ENCODE measurements at regions not wholly inside any gene's neighbourhood (a gene's known extent, or its start where the extent isn't known, plus 50 kb on each side); places are given as distances from the start of the nearest gene placed in this dataset.

DNA sequence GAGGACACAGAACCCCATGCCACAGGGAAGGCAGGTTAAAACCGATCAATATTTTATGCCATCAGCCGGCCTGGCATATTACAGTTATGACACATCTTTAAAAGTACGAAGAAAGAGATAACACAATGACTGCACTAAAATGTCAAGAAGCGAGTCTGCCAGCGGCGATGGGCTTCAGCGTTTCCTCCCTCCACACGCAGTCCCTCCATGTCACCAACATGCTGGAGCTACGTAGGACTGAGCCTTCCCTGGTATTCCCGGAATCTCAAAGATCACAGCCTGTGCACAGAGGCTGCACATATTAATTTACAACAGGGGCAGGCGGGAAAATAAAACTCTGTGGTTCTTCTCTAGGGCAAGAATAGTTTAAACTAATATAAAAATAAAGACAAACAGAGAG lies 257.7 kb downstream of the IRX1 start:
- TF ChIP-seq, protein P1, sequence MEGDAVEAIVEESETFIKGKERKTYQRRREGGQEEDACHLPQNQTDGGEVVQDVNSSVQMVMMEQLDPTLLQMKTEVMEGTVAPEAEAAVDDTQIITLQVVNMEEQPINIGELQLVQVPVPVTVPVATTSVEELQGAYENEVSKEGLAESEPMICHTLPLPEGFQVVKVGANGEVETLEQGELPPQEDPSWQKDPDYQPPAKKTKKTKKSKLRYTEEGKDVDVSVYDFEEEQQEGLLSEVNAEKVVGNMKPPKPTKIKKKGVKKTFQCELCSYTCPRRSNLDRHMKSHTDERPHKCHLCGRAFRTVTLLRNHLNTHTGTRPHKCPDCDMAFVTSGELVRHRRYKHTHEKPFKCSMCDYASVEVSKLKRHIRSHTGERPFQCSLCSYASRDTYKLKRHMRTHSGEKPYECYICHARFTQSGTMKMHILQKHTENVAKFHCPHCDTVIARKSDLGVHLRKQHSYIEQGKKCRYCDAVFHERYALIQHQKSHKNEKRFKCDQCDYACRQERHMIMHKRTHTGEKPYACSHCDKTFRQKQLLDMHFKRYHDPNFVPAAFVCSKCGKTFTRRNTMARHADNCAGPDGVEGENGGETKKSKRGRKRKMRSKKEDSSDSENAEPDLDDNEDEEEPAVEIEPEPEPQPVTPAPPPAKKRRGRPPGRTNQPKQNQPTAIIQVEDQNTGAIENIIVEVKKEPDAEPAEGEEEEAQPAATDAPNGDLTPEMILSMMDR (IDR thresholded peaks at IDR 0.05) = no peak
- TF ChIP-seq POLR2A (IDR thresholded peaks at IDR 0.05) = no peak
